NCI-H345 treated with DMSO at 0.1 percent for 48 hours (cell line): ENCODE measurements at regions not wholly inside any gene's neighbourhood (a gene's known extent, or its start where the extent isn't known, plus 50 kb on each side); places are given as distances from the start of the nearest gene placed in this dataset.

Experiments
- DNase-seq: peaks from one replicate; lab custom pipeline; 2025; ENCODE audit not compliant: unreplicated experiment; lab: John Stamatoyannopoulos, UW

- no peak for DNase-seq
Measured at GRCh38 chr4:14023896-14024295, 396.4 kb upstream of the BOD1L1 start.

- DNase-seq: no peak
Measured at GRCh38 chr4:14025111-14025510, 397.6 kb upstream of the BOD1L1 start.

GRCh38 chr4:14025891-14026290, 398.4 kb upstream of the BOD1L1 start:
- no peak for DNase-seq

- DNase-seq: no peak
Measured at GRCh38 chr4:14028862-14029261, 401.3 kb upstream of the BOD1L1 start.

- no peak for DNase-seq
Measured at GRCh38 chr4:14035076-14035475, 407.6 kb upstream of the BOD1L1 start.

GRCh38 chr4:14043203-14043602, 415.7 kb upstream of the BOD1L1 start:
- no peak for DNase-seq

- no peak for DNase-seq
Measured at GRCh38 chr4:14046642-14047041, 419.1 kb upstream of the BOD1L1 start.

DNA sequence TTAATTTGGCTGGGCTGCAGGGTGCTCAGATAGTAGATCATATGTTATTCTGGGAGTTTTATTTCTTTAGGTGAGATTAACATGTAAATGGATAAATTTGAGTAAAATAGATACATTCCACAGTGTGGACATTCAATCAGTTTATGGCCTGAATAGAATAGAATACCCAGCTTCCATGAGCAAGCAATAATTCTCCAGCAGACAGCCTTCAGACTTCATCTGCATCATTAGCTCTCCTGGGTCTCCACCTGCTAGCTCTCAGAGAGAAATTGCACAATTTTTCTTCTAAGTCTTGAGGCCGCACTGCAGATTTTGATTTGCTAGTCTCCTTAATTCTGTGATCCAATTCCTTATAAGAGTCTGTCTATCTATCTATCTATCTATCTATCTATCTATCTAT, 420.3 kb upstream of the BOD1L1 start:
- no peak for DNase-seq

DNA sequence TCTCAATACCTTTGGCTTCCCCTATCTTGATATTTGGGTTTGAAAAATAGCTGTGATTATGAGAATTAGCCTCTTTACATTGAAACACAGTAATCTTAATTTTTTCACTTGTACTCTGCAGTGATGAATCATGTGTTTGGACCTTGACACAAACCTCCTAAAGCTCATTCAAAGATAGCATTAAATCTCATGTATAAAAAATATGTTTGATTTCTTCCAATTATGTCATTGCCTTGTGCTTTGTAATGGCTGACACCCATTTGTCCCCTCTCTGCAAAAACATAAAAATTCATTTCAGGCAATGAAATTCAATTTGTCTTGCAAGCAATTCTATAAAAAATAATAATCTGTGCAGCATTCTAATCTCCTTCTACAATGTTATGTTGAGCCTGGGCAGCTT, 422.4 kb upstream of the BOD1L1 start:
- DNase-seq: no peak

DNA sequence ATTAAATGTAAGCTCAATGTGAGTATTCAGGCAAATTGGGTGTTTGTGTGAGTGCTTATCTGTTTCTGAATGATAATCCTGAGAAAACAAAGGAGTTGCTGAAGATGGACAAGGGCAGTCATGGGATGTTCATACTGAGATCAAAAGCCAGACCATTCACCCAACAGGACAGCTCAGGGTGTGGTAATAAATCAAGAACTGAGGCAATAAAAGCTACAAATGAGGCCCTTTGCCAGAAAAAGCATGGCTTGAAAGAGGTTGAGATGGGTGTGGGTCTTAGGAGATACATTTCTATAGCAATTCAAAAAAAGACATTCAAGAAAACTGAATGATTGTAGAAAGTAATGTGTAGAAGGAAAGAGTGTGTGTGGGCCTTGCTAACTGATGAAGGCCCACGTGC, 425.8 kb upstream of the BOD1L1 start:
- no peak for DNase-seq

GRCh38 chr4:14054391-14054790, 426.9 kb upstream of the BOD1L1 start:
- DNase-seq: no peak

- DNase-seq: no peak
Measured at GRCh38 chr4:14059006-14059405, 431.5 kb upstream of the BOD1L1 start.

DNA sequence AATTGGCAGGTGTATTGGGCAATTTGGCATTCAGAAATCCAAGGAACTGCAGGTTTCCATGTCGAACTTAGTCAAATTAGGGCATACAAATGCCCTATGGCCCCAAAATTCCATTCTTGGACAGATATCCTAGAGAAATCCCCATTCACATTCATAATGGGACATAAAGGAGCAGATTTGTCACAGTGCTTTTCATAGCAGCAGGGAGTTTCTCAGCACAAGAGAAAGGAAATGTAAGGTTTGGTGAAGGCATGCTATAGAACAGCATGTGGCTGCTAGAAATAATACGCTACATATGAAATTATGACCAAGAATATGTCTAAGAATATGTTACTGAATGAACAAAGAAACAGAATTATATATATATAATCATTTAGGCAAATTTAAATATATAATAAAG, 437.5 kb upstream of the BOD1L1 start:
- no peak for DNase-seq

DNA sequence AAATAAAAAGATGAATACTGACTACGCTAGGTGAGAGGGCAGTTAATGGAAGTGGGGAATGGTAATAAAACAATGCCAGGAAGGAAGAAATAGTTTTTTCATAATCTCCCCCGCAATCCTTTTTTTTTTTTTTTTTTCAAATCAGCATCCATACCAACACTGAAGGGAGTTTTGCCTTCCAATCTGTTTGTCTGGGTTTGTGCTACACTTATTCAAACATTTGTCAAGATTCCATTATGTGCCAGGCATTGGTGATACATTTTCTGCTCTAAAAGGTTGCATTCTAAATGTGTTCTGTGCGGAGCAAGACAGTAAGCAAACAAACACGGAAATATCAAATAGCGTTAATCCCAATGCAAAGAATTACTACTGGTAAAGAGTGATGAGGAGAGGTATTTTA, 437.9 kb upstream of the BOD1L1 start:
- no peak for DNase-seq

DNA sequence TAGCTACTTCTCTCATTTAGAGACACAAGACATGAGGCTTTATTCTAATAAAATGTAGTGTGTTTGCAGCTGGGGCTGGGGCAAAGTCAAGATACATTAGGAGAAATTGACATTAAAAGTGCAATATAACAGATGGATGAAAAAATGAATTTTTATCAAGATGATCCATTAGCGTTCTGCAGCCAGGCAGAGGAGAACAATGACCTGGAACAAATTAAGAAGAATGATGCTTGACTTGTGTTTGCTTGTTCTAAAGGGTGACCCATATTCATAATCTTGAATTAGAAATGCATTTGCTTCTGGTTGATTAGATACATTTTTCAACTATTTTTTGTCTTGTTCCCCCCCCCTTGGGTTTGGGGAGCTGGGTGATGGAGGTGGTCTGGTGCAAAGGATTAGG, 439.5 kb upstream of the BOD1L1 start:
- no peak for DNase-seq

- no peak for DNase-seq
Measured at GRCh38 chr4:14069886-14070285, 442.4 kb upstream of the BOD1L1 start.

DNA sequence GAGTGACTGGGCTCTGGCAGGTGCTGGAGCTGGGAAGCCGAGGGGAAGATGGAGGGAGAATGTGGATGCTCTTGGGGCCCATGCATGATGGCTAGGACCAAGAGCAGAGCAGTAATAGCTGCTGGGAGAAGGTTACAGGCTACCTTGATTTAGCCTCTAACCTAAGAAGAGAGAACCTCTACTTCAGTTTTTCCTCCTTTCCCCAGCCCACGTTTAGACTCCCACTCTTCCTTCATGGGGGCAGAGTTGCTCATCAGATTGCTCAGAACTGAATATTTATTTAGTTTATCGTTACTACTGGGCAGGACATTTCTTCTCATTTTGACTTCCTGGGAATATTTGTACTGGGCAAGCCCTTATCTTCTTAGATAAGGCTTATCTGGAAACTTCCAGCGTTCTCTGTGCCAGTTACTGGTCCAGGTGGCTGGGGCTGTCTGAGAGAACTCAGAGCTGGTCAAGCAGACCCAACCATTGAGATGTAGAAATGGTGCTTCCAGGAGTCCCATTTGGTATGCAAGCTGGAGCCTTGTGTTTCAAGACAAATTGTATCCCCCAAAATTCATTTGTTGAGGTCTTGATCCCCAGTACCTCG, 442.9 kb upstream of the BOD1L1 start:
- DNase-seq: no peak

- DNase-seq: no peak
Measured at GRCh38 chr4:14072506-14072905, 445.0 kb upstream of the BOD1L1 start.

DNA sequence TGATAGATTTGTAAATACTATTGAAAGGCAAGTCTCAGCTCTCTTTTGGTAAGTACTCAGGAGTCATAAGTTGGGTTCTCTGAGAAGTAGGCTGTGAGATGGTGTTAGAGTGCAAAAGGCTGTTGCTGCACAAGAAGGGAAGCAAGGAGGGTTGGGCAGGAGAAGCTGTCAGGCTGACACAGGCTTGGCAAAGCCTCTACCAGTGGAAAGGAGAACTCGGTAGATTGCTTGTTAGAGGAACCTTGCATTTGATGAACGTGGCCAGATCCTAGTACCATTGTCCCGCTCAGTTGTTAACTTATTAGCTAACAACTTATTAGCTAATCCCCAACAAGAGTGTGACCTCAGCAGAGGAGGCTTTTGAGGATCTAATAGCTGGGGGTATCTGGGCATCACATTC, 449.3 kb upstream of the BOD1L1 start:
- DNase-seq: no peak

DNA sequence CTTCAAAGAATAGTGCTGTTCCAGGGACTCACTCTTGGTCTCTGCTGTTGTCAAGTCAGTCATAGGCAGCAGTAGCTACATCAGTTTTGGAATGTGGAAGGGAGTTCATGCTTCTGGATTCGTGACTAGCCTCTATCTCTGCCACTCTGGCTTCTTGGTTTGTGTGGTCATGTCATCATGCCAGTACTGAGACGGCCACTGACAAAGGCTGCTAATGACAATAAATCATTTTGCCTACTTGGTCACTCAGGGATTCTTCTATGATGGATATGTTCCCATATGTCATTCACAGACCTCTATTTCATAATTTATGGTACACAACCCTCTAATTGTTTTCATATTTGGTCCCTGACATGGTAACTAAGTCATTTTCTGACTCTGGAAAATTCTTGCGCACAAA, 450.8 kb upstream of the BOD1L1 start:
- no peak for DNase-seq

- no peak for DNase-seq
Measured at GRCh38 chr4:14079601-14080000, 452.1 kb upstream of the BOD1L1 start.

- DNase-seq: no peak
Measured at GRCh38 chr4:14083150-14083549, 455.6 kb upstream of the BOD1L1 start.

DNA sequence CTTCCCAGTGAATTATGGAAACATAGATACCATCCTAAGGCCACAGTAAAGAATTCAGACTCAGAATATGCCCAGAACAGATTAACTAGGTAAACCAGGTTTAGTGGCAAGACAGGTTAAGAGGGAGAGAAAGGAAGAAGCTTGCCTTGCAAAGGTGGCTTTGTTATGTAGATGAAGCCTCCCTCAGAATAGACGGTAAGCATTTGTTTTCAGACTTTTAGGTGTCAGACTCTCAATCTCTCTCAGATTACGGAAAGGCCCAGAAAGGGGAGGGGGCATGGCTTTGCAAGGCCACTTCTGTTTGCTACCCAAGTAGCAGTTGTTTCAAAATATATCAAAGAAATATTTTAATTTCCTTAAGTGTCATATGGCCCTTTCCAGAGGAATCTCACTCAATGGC, 457.1 kb upstream of the BOD1L1 start:
- no peak for DNase-seq

DNA sequence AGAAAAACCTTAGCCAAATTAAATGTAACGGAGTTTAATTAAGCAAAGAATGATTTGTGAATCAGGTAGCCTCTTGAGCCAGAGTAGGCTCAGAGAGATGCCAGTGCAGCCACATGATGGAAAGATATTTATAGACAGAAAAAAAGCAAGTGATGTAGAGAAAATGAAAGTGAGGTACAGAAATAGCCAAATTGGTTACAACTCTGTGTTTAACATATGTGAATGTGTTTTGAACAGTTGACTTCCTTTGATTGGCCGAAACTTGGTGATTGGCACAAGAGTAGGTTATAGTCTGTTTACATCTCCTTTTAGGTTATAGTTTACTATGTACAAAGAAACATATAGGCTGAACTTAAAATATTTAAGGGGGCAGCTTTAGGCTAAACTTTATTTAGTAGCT, 459.9 kb upstream of the BOD1L1 start:
- no peak for DNase-seq
